ENCODE measurements at regions not wholly inside any gene's neighbourhood (a gene's known extent, or its start where the extent isn't known, plus 50 kb on each side); places are given as distances from the start of the nearest gene placed in this dataset.

DNA sequence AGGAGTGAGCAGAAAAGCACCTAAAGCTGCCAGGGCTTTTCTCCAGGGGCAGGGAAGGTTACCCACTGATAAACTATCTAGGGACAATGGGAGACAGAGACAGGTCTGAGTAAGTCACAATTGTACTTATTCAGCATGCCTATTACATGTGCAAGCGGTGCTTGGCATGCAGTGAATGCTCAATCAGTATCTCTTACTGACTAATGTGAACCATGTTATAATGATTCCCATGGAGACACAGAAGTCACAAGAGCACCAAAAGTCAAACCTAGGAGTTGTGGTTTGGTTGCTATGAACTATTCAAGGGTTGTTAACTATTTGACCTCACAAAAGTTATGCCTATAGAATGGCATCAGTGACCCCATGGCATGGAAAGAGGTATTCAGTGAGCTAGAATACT lies 50.0 kb upstream of the RASGRP1 start:
- intact Hi-C loops (cut with DNase I) = no loop called here
- no peak for DNase-seq (ENCODE audit: low spot score)

DNA sequence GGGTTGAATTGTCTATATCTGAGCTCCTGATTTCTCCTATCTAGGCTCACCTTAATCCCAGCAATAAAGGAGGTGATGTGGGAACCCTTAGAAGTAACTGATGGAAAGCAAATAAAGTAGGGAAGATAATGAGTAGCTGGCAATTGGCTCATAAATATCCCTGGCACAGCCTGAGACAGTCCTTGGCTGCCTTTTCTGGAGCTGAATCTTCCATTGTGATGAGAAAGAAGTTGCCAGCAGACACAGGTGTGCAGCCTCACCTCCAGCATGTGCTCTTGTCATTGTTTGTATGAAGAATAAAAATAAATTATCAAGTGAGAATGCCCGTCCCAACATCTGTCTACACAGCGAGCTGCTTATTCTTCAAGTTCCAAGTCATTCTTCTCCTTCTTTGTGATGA lies 53.2 kb upstream of the RASGRP1 start:
- DNase-seq (ENCODE audit: low spot score) = no peak
- intact Hi-C loops (cut with DNase I) = no loop called here

DNA sequence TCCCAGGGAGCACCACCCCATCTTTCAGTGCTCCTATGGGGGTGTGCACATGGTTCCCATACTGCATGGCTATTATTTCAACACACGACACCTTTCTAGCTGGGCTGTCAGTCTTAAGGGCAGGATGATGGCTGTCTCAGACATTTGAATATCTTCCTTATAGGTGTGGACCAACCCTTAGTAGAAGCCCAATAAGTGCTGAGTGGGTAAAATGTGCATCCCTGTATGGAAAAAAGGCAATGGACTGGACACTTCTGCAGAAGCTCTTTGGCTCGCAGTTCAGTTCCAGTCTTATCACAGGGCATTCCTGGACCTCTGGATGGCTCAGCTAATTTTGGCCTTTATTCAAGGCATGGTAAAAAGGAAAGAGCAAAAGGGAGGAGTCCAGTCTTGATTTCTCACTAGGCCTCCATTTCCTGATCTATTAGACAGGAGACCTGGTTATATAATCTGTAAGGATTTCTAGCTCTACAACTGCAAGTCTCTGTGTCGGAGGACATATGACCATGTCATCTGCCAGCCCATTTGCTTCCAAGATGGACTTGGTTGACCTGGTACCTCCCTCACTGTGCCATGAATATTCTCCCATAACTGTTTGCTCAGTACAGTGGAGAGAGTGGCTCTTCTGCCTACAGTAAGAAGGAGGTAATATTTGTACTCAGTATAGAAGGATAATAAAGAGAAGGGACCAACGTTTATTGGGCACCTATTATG lies 53.8 kb upstream of the RASGRP1 start:
- DNase-seq (ENCODE audit: low spot score) = no peak
- intact Hi-C loops (cut with DNase I) = no loop called here

DNA sequence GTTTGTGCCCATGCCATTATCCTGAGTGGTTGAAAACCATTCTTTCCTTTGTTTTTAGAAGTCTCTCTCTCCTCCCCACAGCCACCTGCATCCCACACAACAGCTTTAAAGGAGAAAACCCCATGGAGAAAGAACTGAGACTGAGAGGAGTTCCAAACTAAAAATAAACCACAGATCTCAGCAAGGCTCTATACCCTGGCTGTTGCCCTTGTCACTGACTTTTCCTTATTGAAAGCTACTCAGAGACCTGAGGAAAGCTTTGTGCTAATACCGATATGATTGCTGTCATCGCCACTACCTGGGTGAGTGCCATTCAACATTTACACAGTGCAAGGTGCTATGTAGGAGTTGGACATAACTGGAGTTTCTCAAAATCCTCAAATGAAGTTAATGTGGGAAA lies 55.5 kb upstream of the RASGRP1 start:
- intact Hi-C loops (cut with DNase I) = no loop called here
- no peak for DNase-seq (ENCODE audit: low spot score)

DNA sequence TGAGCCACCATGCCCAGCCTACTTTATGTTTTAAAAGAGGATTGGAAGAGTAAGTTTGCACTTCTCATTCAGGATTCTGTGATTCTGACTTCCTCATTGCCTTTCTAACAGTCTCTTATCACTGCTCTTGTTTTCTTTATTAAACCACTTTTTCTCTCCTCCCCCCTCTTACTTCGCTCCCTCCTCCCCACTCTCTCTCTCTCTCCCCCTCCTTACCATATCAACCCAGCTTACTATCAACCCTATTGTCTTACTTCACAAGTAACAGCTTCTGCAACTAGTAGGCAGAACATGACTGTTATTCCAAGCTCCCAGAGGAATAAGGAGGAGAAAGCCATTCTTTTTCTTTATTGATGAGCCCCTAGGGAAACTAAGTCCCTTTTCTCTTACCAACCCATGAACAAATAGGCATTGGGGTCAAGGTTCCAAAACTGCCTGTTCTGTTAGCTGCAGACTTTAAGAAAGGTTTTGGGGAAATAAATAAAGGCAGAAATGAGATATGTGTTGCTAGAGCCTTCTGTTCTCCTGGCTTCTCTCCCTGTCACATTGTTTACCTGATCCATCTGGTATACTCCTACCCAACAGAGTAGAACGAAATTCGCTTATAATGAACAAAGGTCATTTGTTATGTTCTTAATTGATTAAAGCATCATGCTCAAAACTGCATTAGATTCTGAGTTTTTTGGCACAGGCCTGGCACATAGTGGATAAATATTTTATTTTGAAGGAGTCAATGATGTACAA lies 56.4 kb upstream of the RASGRP1 start:
- DNase-seq (ENCODE audit: low spot score) = no peak
- intact Hi-C loops (cut with DNase I) = no loop called here

DNA sequence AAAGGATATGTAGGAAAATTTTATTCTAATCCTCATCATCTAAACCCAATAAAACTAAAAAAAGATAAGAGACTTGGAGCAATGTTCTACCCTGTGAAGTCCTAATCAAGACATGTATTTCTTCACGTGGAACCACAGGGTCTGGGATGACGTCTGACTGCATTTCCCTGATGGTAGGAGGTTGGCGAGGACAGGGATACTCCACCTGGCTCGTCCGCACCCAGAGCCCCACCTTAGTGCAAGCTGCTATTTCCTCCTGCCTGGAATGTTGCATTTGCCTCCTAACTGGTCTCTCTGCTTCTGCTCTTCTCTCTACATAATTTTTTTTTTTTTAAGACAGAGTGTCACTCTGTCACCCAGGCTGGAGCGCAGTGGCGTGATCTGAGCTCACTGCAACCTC lies 57.7 kb upstream of the RASGRP1 start:
- intact Hi-C loops (cut with DNase I) = no loop called here
- DNase-seq (ENCODE audit: low spot score) = no peak

DNA sequence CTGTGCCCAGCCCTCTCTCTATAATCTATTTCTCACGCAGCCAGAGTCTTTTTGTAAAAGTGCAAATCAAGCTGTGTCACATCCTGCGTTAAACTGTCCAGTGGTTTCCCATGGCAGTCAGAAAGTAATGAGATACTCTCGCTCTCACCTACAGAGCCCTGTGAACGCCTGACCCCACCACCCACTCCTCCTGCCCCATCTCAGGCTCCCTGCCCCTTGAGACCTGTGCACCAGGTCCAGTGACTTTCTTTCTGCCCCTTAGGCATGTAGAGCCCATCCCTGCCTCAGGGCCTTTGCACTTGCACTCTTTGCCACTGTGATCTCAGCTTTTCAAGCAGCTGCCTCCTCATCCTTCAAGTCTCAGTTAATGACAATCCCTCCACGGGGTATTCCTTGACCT lies 58.3 kb upstream of the RASGRP1 start:
- intact Hi-C loops (cut with DNase I) = no loop called here
- no peak for DNase-seq (ENCODE audit: low spot score)

DNA sequence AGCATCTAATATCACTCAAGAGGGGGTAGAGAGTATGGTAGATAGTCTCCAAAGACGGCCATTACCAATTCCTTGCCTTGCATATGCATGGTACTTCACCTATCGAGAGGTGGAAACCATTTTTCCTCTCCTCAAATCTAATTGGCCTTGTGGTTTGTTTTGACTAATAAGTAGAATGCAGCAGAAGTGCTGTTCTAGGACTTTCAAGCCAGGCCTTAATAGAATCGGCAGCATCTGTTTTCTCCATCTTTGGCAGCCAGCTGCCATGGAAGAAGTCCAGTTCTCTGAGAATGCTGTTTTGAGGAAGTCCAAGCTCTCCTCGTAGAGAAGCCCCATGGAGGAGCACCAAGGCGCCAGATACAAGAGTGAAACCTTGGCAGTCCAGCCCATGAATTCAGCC lies 59.1 kb upstream of the RASGRP1 start:
- no peak for DNase-seq (ENCODE audit: low spot score)
- intact Hi-C loops (cut with DNase I) = no loop called here

DNA sequence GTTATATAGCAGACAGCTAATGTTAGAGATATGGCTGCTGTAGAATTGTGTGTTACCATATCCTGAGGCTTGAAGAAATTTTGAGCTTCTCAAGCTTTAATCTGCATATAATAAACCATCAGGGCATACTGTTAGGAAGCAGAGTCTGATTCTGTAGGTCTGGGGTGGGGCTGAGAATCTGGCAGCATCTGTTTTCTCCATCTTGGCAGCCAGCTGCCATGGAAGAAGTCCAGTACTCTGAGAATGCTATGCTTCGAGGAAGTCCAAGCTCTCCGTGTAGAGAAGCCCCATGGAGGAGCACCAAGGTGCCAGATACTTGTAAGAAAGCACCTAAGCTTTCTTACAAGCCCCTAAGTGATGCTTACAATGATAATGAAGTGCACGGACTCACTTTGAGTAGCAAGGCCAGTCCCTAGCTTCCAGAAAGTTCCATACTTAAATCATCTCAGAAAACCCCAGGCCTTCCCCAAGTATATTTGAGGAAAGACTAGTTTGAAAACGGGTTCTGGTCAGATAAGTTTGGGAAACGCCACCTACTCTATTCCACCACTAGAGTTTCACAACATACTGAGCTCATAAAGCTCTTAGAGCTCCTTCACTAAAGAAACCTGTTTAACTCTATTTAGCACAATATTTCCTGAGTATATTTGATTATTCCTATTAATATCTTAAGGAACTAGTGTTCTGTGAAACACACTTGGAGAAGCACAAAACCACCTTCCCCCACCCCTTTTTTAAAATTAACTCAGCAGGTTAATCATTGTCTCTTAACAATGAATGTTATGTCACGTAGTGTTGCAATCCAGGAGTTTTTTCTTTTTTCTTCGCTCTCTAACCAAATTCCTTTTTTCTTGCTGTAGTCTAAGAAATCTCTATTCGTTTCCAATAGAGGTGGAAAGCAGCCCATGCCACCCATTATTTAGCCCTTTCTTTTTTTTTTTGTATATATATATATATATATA lies 59.9 kb upstream of the RASGRP1 start:
- no peak for DNase-seq (ENCODE audit: low spot score)
- intact Hi-C loops (cut with DNase I) = no loop called here

DNA sequence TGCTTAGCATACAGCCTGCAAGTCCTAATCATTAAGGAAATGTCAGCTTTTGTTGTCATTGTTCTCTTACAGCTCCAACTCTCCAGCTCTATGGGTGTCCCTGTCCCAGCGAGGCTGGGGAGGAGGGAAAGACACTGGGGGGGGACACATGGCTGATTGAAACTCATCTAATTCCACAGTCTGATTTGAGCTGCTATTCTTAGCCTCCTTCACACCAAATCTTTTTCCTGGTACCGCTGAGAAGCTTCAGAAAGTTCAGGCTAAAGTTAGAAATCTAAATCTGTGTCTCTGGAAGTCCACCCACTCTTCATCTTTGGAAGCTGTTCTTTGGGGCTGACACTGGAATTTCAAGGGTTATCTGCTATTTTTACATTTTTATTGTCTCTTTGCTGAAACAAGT lies 61.3 kb upstream of the RASGRP1 start:
- no peak for DNase-seq (ENCODE audit: low spot score)
- intact Hi-C loops (cut with DNase I) = no loop called here

DNA sequence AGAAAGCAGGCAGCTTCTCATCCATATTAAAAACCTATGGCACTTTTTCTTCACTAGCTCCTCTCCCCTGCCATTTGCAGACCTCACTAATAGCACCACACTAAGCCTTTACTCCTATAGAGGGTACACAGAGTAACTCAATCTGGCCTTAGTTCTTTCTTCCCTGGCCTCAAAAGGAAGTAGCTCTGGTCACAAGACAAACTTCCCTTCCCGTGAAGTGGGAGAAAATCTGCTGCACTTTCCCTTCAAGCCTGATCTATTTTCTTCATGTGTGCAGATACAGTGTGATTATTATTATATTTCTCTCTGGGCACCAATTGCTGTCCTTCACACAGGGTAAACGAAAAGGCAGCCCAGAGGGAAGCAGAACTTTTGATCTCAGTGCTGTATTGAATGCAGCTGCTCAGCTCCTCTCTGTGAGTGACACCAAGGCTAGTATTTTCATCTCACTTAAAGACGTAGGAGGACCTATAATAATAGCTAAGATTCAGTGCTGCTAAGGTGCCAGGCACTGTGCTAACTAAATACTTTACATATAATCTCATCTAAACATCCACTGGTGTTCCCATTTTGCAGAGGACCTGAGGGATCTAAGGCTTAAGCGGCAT lies 61.9 kb upstream of the RASGRP1 start:
- intact Hi-C loops (cut with DNase I) = no loop called here
- DNase-seq (ENCODE audit: low spot score) = no peak

DNA sequence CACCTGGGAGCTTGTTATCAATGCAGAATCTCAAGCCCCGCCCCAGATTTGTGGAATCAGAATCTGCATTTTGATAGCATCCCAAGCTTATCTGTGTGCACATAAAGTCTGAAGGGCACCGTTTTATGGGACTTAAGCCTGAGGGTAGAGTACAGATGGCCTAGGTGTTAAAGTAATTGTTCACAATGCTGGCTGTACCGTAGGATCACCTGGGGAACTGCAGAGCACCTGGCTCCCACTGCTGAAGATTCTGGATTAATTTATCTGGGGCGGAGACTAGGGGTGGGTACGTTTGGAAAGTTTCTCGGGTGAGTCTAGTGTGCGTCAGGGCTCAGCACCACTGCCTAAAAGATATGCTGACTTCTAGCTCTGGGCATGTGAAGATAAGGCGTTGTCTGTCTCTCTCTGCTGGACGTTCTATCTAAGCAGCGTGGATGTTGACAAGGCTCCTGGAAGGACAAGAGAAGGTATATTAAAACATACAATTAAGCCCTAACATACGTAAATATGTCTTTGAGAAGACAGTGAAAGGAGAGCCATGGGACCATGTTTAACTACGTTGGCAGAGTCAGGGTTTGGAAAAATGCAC lies 63.2 kb upstream of the RASGRP1 start:
- intact Hi-C loops (cut with DNase I) = no loop called here
- no peak for DNase-seq (ENCODE audit: low spot score)

DNA sequence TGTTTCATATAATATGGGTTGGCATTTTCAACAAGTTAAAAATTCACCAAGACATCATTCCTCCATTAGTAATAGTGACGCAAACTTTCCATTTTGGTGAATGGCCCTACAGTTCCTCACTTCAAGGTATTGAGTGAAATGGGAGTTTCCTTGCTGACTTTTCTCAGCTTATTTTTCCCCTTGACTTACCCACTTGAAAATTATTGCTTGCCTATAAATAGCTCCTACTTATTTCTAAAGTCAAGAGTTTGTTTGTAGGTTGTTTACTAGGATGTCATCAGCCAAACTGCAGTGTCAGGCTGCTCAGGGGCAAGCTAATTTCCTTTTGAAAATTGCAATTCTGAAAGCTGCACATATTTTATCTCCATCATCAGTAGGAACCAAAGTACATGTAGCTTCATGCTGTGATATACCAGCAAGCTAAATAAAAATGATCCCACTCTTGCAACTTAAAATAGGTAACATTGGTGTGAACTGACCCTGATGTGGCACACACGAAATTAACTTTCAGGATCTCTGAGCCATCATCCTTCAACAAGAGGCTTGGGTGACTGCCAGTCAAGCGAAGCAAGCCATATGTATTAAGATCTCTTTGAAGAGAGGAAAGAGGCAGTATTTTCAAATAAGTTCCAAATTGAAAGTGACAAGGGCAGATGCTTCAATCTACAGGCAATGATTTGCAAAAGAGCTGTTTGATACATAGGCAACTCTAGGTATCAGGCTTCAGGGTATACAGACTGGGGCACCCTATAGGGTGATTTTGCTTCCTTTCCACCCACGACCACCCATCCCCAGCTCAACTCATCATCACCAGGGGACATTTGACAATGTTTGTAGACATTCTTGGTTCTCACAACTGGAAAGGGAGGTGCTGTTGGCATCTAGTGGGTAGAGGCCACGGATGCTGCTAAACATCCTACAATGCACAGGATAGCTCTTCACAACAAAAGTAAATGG lies 66.8 kb upstream of the RASGRP1 start:
- intact Hi-C loops (cut with DNase I) = no loop called here
- DNase-seq (ENCODE audit: low spot score) = no peak

DNA sequence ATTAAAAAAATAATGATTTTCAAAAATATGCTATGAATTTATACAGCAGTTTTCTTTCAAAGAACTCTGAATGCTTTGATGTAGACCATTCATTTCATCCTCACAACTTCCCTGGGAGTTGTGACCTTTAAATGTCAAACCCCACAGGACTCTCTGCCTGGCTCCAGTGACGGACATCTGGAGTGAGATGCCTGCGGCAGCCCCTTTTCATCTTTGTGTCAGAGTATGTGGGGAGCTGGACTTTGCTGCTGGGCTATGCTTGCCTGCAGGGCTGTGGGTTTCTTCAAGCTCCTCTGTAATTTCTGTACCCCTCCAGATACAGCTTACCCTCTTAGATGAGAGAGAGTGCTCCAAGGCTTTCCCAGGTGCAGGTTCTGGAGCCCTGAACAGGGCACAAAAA lies 70.6 kb upstream of the RASGRP1 start:
- no peak for DNase-seq (ENCODE audit: low spot score)
- intact Hi-C loops (cut with DNase I) = loop anchor here in 1 of 2 donors (5.0 kb wide), 1 partner anchor 952 kb away; no protein-coding TSS in a partner anchor

DNA sequence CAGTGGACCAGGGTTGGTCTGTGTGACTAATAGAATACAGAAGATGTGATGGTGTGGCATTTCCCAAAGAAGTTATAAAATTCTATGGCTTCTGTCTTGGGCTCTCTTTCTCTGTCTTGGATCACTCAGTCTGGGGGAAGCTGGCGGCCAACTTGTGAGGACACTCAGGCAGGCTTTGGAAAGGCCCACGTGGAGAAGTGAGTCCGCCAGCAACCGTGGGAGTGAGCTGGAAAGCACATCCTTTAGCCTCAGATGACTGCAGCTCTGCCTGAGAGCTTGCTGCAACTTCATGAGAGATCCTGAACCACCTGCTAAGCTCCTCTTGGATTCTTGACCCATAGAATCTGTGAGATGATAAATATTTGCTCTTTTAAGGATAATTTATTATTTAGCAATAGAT lies 72.0 kb upstream of the RASGRP1 start:
- DNase-seq (ENCODE audit: low spot score) = peak; percentile 82
- intact Hi-C loops (cut with DNase I) = loop anchor here in 1 of 2 donors (5.0 kb wide), 1 partner anchor 951 kb away; no protein-coding TSS in a partner anchor

DNA sequence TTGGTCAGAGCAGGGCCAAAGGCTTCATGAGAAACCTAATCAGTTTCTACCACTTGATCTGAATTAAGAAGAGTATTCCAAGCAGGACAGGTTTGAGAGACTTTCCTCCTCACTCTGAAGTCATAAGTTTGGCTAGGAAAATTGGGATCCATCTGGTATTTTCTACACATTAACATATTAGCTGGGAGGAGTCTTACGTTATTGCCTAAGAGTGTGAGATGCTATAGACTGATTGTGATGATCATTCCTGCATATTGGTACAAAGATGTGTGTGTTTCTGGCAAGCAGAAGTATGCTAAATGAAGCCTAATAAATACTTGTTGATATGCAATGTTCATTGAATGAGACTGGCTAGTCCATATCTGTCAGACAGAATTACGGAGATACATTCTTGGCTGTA lies 73.5 kb upstream of the RASGRP1 start:
- intact Hi-C loops (cut with DNase I) = loop anchor here in 1 of 2 donors (5.0 kb wide), 1 partner anchor 949 kb away; no protein-coding TSS in a partner anchor

DNA sequence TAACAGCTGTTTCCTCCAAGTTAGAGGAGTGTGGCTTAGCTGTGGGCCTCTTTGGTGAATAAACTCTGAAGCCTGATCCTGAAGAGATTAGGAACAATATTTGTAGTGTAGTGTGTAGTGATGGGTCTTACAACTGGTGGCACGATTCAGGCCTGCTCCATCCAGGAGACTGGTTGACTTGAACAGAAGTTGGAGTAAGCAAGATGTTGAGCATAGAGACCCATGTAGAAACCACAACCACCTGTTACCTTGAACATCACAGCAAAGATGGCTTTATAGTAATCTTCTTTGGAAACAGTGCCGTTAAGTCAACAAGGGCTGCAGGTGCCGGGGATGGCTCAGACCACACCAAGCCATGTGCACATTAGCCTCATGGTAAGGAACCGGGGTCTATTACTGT lies 74.2 kb upstream of the RASGRP1 start:
- intact Hi-C loops (cut with DNase I) = loop anchor here in 1 of 2 donors (5.0 kb wide), 1 partner anchor 948 kb away; no protein-coding TSS in a partner anchor
- DNase-seq (ENCODE audit: low spot score) = no peak

More for the DNA sequence above, 73.5 kb upstream of the RASGRP1 start:
- no peak for DNase-seq (ENCODE audit: low spot score)
